ENCODE measurements at regions not wholly inside any gene's neighbourhood (a gene's known extent, or its start where the extent isn't known, plus 50 kb on each side); places are given as distances from the start of the nearest gene placed in this dataset.

GRCh38 chr16:85537795-85538401 lies 75.2 kb upstream of the GSE1 start:
- Mint-ChIP-seq H3K4me3 (peak overlapping the region in 2 of 3 experiments; percentile 41 to 51), H3K9me3 (no peaks in the 10 kb centered on the region)

GRCh38 chr16:85539084-85539483 lies 74.0 kb upstream of the GSE1 start:
- Mint-ChIP-seq H3K9me3 (no peaks in the 10 kb centered on the region), H3K36me3 (ENCODE audit: low read depth) (peaks cover 12% of the 10 kb centered on the region), H3K27me3 (ENCODE audit: low read depth) (peaks cover 7% of the 10 kb centered on the region), H3K27ac (peak overlapping the region; percentile 58 to 96 (median 77)), H3K4me3 (peak overlapping the region in 1 of 3 experiments; percentile 34), H3K4me1 (peaks cover 72% of the 10 kb centered on the region)
- no peak for TF ChIP-seq CTCF (IDR thresholded peaks at IDR 0.05; ENCODE audit: unreplicated experiment in 3 of 3)

More at GRCh38 chr16:85537795-85538401, 75.2 kb upstream of the GSE1 start:
- peaks cover 7% of the 10 kb centered on the region for H3K27me3 Mint-ChIP-seq (ENCODE audit: low read depth)
- peak overlapping the region; percentile 79 to 96 (median 93) for H3K27ac Mint-ChIP-seq
- TF ChIP-seq CTCF (IDR thresholded peaks at IDR 0.05; ENCODE audit: unreplicated experiment in 3 of 3) = no peak
- peaks cover 12% of the 10 kb centered on the region for H3K36me3 Mint-ChIP-seq (ENCODE audit: low read depth)
- peaks cover 61% of the 10 kb centered on the region for H3K4me1 Mint-ChIP-seq

DNA sequence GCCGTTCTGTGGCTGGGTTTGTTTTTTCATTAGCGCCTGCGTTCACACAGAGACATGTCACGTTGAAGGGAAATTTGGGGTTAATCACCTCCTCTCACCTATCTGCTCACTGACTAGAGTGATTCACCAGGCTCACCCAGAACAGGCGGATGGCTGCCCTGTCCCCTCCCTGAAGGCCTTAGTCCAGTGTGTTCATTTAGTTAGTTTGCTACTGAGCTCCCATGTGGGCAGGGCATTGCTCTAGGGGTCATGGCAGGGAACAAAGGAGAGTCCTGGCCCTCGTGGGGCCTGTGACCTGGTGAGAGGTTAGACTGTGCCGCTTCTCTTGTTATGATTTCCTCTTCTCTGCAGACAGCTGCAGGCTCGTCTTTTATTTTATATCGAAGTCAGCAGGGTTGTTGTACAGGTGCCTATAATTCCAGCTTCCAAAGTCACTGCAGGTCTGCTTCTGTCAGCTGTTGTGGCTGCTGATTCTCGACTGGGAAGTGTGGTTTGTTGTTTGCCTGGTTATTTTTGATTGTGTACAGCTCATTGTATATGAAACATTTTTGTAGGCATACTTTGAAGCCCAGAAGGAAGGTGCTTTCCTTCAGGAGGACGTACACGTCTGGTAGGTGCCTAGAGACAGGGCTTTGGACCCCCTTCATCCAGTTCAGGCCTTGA lies 73.4 kb upstream of the GSE1 start:
- peaks cover 7% of the 10 kb centered on the region for H3K27me3 Mint-ChIP-seq (ENCODE audit: low read depth)
- H3K36me3 Mint-ChIP-seq (ENCODE audit: low read depth) = peaks cover 12% of the 10 kb centered on the region

GRCh38 chr16:85541181-85541580 lies 71.9 kb upstream of the GSE1 start:
- H3K27me3 Mint-ChIP-seq (ENCODE audit: low read depth) = peaks cover 7% of the 10 kb centered on the region
- H3K4me1 Mint-ChIP-seq = peaks cover 65% of the 10 kb centered on the region
- no peaks in the 10 kb centered on the region for H3K9me3 Mint-ChIP-seq
- peaks cover 12% of the 10 kb centered on the region for H3K36me3 Mint-ChIP-seq (ENCODE audit: low read depth)
- no peak for TF ChIP-seq CTCF (IDR thresholded peaks at IDR 0.05; ENCODE audit: unreplicated experiment in 3 of 3)
- peak overlapping the region in 2 of 3 experiments; percentile 44 to 78 for H3K27ac Mint-ChIP-seq
- H3K4me3 Mint-ChIP-seq = no peak overlapping the region

More for the DNA sequence above, 73.4 kb upstream of the GSE1 start:
- no peak for TF ChIP-seq CTCF (IDR thresholded peaks at IDR 0.05; ENCODE audit: unreplicated experiment in 3 of 3)
- Mint-ChIP-seq H3K4me3 (no peak overlapping the region), H3K4me1 (peaks cover 70% of the 10 kb centered on the region), H3K27ac (peak overlapping the region in 2 of 3 experiments; percentile 52), H3K9me3 (no peaks in the 10 kb centered on the region)

DNA sequence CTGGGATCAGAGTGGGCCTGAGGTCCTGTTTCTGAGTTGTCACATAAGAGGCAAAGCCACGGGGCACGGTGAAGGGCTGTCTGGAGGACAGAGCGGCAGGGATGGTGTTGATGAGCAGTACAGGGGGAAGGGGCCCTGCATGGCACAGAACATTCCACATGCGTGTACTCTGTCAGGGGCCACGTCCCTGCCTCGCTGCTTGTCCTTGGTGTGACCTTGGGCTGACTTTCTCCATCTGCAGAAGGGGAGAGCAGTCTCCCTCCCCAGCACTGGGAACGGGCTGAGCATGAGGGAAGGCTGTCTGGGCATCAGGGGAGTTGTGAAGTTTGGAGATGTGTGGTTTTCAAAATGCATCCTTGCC lies 71.5 kb upstream of the GSE1 start:
- peak overlapping the region in 1 of 3 experiments; percentile 20 for H3K4me3 Mint-ChIP-seq
- no peaks in the 10 kb centered on the region for H3K9me3 Mint-ChIP-seq

More for the DNA sequence above, 71.5 kb upstream of the GSE1 start:
- H3K36me3 Mint-ChIP-seq (ENCODE audit: low read depth) = peaks cover 12% of the 10 kb centered on the region
- TF ChIP-seq CTCF (IDR thresholded peaks at IDR 0.05; ENCODE audit: unreplicated experiment in 3 of 3) = no peak
- H3K27ac Mint-ChIP-seq = peak overlapping the region; percentile 32 to 78 (median 39)
- H3K4me1 Mint-ChIP-seq = peaks cover 61% of the 10 kb centered on the region
- peaks cover 7% of the 10 kb centered on the region for H3K27me3 Mint-ChIP-seq (ENCODE audit: low read depth)

Data from nephron (organoid).